ENCODE measurements at regions not wholly inside any gene's neighbourhood (a gene's known extent, or its start where the extent isn't known, plus 50 kb on each side); places are given as distances from the start of the nearest gene placed in this dataset.
"Not testable (repeated sequence)": the region's sequence is repeated elsewhere in the genome, so short reads cannot be mapped to it uniquely, and the experiment has no call there.

- TF ChIP-seq CTCF (IDR thresholded peaks at IDR 0.05), result no peak
- H3K27ac ChIP-seq, result no peak overlapping the region
Measured at GRCh38 chr7:4361774-4362173, 320.3 kb upstream of the FOXK1 start.

- TF ChIP-seq ZFX (IDR thresholded peaks at IDR 0.05; ENCODE audit: borderline replicate concordance), result no peak
- TF ChIP-seq CTCF (IDR thresholded peaks at IDR 0.05), result no peak
- H3K27ac ChIP-seq, result no peak overlapping the region
Measured at GRCh38 chr7:4383584-4383983, 298.5 kb upstream of the FOXK1 start.

GRCh38 chr7:4386190-4386589, 295.9 kb upstream of the FOXK1 start:
- H3K27ac ChIP-seq, result no peak overlapping the region
- TF ChIP-seq ZFX (IDR thresholded peaks at IDR 0.05; ENCODE audit: borderline replicate concordance) (no peak), CTCF (IDR thresholded peaks at IDR 0.05) (no peak)

GRCh38 chr7:4391103-4391502, 291.0 kb upstream of the FOXK1 start:
- H3K27ac ChIP-seq, result not testable (repeated sequence)

GRCh38 chr7:4394736-4395135, 287.4 kb upstream of the FOXK1 start:
- no peak for TF ChIP-seq ZFX (IDR thresholded peaks at IDR 0.05; ENCODE audit: borderline replicate concordance)
- no peak for TF ChIP-seq CTCF (IDR thresholded peaks at IDR 0.05)
- H3K27ac ChIP-seq, result no peak overlapping the region

GRCh38 chr7:4399121-4399520, 283.0 kb upstream of the FOXK1 start:
- no peak overlapping the region for H3K27ac ChIP-seq
- TF ChIP-seq CTCF (IDR thresholded peaks at IDR 0.05) (no peak), ZFX (IDR thresholded peaks at IDR 0.05; ENCODE audit: borderline replicate concordance) (no peak)

- H3K27ac ChIP-seq, result no peak overlapping the region
- no peak for TF ChIP-seq ZFX (IDR thresholded peaks at IDR 0.05; ENCODE audit: borderline replicate concordance)
- TF ChIP-seq CTCF (IDR thresholded peaks at IDR 0.05), result no peak
Measured at GRCh38 chr7:4399596-4399995, 282.5 kb upstream of the FOXK1 start.

GRCh38 chr7:4406288-4407058, 275.6 kb upstream of the FOXK1 start:
- no peak for TF ChIP-seq ZFX (IDR thresholded peaks at IDR 0.05; ENCODE audit: borderline replicate concordance)
- TF ChIP-seq CTCF (IDR thresholded peaks at IDR 0.05), result peak; percentile 21
- H3K27ac ChIP-seq, result no peak overlapping the region

Measured in 22Rv1 (cell line).